ENCODE measurements at regions not wholly inside any gene's neighbourhood (a gene's known extent, or its start where the extent isn't known, plus 50 kb on each side); places are given as distances from the start of the nearest gene placed in this dataset.
"Not testable (repeated sequence)": the region's sequence is repeated elsewhere in the genome, so short reads cannot be mapped to it uniquely, and the experiment has no call there.

DNA sequence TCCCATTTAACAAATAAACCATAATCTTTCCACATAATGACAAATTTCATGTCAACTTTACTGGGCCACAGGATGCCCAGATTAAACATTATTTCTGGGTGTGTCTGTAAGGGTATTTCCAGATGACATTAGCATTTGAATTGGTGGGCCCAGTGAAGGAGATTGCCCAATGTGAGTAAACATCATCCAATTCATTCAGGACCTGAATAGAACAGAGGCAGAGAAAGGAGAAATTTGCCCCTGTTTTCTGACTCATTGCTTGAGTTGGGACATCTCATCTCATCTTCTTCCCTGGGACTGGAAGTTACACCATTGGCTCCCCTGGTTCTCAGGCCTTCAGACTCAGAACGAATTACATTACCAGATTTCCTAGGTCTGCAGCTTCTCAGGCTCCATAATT lies 142.9 kb downstream of the TPBG start:
- Histone ChIP-seq H3K4me3 (ENCODE audit: insufficient read depth, low read depth, low read length) (no peak overlapping the region), H3K9ac (ENCODE audit: low read length) (no peak overlapping the region), H3K4me2 (ENCODE audit: low read length) (no peak overlapping the region), H3K9me3 (ENCODE audit: insufficient read depth, low read depth, low read length) (no peaks in the 10 kb centered on the region), H3K27me3 (ENCODE audit: insufficient read depth, low read length) (no peaks in the 10 kb centered on the region), H2AFZ (ENCODE audit: low read depth, low read length) (no peak overlapping the region), H4K20me1 (ENCODE audit: insufficient read depth, low read length) (no peaks in the 10 kb centered on the region), H3K4me1 (ENCODE audit: insufficient read depth, low read length) (no peaks in the 10 kb centered on the region), H3K27ac (ENCODE audit: low read depth, low read length) (no peak overlapping the region), H3K79me2 (ENCODE audit: insufficient read depth, low read length) (no peaks in the 10 kb centered on the region), H3K36me3 (ENCODE audit: insufficient read depth, low read length) (no peaks in the 10 kb centered on the region)
- no peaks in the 10 kb centered on the region for H3K4me1 Mint-ChIP-seq (ENCODE audit: low read depth, unreplicated experiment)
- no peaks in the 10 kb centered on the region for H3K27me3 Mint-ChIP-seq (ENCODE audit: low read depth, unreplicated experiment)
- FAIRE-seq = no peak
- no peak overlapping the region for H3K4me3 Mint-ChIP-seq (ENCODE audit: unreplicated experiment)
- H3K27ac Mint-ChIP-seq (ENCODE audit: unreplicated experiment) = no peak overlapping the region
- no peaks in the 10 kb centered on the region for H3K36me3 Mint-ChIP-seq (ENCODE audit: low read depth, unreplicated experiment)
- no peak for DNase-seq (ENCODE audit: low read depth)
- TF ChIP-seq, protein P1, sequence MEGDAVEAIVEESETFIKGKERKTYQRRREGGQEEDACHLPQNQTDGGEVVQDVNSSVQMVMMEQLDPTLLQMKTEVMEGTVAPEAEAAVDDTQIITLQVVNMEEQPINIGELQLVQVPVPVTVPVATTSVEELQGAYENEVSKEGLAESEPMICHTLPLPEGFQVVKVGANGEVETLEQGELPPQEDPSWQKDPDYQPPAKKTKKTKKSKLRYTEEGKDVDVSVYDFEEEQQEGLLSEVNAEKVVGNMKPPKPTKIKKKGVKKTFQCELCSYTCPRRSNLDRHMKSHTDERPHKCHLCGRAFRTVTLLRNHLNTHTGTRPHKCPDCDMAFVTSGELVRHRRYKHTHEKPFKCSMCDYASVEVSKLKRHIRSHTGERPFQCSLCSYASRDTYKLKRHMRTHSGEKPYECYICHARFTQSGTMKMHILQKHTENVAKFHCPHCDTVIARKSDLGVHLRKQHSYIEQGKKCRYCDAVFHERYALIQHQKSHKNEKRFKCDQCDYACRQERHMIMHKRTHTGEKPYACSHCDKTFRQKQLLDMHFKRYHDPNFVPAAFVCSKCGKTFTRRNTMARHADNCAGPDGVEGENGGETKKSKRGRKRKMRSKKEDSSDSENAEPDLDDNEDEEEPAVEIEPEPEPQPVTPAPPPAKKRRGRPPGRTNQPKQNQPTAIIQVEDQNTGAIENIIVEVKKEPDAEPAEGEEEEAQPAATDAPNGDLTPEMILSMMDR (IDR thresholded peaks at IDR 0.05; ENCODE audit: insufficient read depth, low read depth, low read length) = no peak
- TF ChIP-seq EZH2 (IDR thresholded peaks at IDR 0.05; ENCODE audit: insufficient read depth, low read length) = no peak
- H3K9me3 Mint-ChIP-seq (ENCODE audit: unreplicated experiment) = no peaks in the 10 kb centered on the region

DNA sequence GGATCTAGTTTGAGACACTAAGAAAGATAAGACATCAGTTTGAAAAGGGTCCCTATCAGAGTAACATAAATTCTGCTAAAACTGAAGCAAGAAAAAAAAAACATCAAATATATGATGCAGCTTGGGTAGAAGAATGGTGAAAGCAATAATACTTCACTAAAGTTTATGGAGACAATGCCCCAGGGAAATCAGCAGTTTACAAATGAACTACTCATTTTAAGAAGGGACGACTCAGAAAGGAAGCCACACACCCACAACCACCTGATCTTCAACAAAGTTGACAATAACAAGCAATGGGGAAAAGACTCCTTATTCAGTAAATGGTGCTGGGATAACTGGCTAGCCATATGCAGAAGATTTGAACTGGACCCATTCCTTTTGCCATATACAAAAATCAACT lies 143.5 kb downstream of the TPBG start:
- TF ChIP-seq, protein P1 (IDR thresholded peaks at IDR 0.05; ENCODE audit: insufficient read depth, low read depth, low read length) = no peak
- no peak for TF ChIP-seq EZH2 (IDR thresholded peaks at IDR 0.05; ENCODE audit: insufficient read depth, low read length)
- H3K36me3 ChIP-seq (ENCODE audit: insufficient read depth, low read length) = no peaks in the 10 kb centered on the region
- H3K79me2 ChIP-seq (ENCODE audit: insufficient read depth, low read length) = no peaks in the 10 kb centered on the region
- no peak overlapping the region for H3K9ac ChIP-seq (ENCODE audit: low read length)
- H3K4me3 ChIP-seq (ENCODE audit: insufficient read depth, low read depth, low read length) = no peak overlapping the region
- Mint-ChIP-seq H3K27me3 (ENCODE audit: low read depth, unreplicated experiment) (no peaks in the 10 kb centered on the region), H3K4me3 (ENCODE audit: unreplicated experiment) (no peak overlapping the region), H3K9me3 (ENCODE audit: unreplicated experiment) (no peaks in the 10 kb centered on the region), H3K27ac (ENCODE audit: unreplicated experiment) (no peak overlapping the region), H3K36me3 (ENCODE audit: low read depth, unreplicated experiment) (no peaks in the 10 kb centered on the region), H3K4me1 (ENCODE audit: low read depth, unreplicated experiment) (no peaks in the 10 kb centered on the region)
- H3K4me1 ChIP-seq (ENCODE audit: insufficient read depth, low read length) = no peaks in the 10 kb centered on the region
- no peaks in the 10 kb centered on the region for H4K20me1 ChIP-seq (ENCODE audit: insufficient read depth, low read length)
- no peaks in the 10 kb centered on the region for H3K9me3 ChIP-seq (ENCODE audit: insufficient read depth, low read depth, low read length)
- H3K4me2 ChIP-seq (ENCODE audit: low read length) = no peak overlapping the region
- H2AFZ ChIP-seq (ENCODE audit: low read depth, low read length) = no peak overlapping the region
- no peak overlapping the region for H3K27ac ChIP-seq (ENCODE audit: low read depth, low read length)
- DNase-seq (ENCODE audit: low read depth) = peak; percentile 45
- H3K27me3 ChIP-seq (ENCODE audit: insufficient read depth, low read length) = no peaks in the 10 kb centered on the region
- FAIRE-seq = no peak

DNA sequence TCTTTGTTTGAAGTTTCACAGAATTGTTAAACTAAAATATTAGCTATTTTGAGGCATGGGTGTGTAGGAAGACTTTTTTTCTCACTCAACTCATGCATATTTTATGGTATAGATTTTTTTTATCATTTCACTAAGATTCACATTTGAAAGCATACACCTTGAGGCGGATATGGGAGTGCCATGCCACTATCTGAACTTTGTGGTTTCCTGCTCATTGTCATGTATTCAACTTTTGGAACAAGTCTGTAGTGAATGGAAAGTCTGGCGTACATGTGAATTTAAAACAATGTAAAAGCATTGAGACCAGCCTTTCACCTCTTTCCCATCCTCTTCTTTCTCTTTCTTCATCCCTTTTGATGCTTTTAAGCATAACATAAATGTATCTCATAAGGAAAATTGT lies 147.9 kb downstream of the TPBG start:
- H3K9me3 ChIP-seq (ENCODE audit: insufficient read depth, low read depth, low read length) = no peaks in the 10 kb centered on the region
- FAIRE-seq (no peak), DNase-seq (ENCODE audit: low read depth) (no peak)
- H4K20me1 ChIP-seq (ENCODE audit: insufficient read depth, low read length) = no peaks in the 10 kb centered on the region
- H3K4me1 ChIP-seq (ENCODE audit: insufficient read depth, low read length) = no peaks in the 10 kb centered on the region
- no peak for TF ChIP-seq EZH2 (IDR thresholded peaks at IDR 0.05; ENCODE audit: insufficient read depth, low read length)
- H3K27me3 ChIP-seq (ENCODE audit: insufficient read depth, low read length) = no peaks in the 10 kb centered on the region
- Mint-ChIP-seq H3K4me1 (ENCODE audit: low read depth, unreplicated experiment) (no peaks in the 10 kb centered on the region), H3K4me3 (ENCODE audit: unreplicated experiment) (no peak overlapping the region), H3K27ac (ENCODE audit: unreplicated experiment) (no peak overlapping the region), H3K36me3 (ENCODE audit: low read depth, unreplicated experiment) (peaks cover 4% of the 10 kb centered on the region), H3K9me3 (ENCODE audit: unreplicated experiment) (peaks cover 22% of the 10 kb centered on the region), H3K27me3 (ENCODE audit: low read depth, unreplicated experiment) (no peaks in the 10 kb centered on the region)
- no peak overlapping the region for H3K27ac ChIP-seq (ENCODE audit: low read depth, low read length)
- H3K36me3 ChIP-seq (ENCODE audit: insufficient read depth, low read length) = no peaks in the 10 kb centered on the region
- no peak overlapping the region for H3K4me2 ChIP-seq (ENCODE audit: low read length)
- no peaks in the 10 kb centered on the region for H3K79me2 ChIP-seq (ENCODE audit: insufficient read depth, low read length)
- no peak overlapping the region for H3K4me3 ChIP-seq (ENCODE audit: insufficient read depth, low read depth, low read length)
- H3K9ac ChIP-seq (ENCODE audit: low read length) = no peak overlapping the region
- H2AFZ ChIP-seq (ENCODE audit: low read depth, low read length) = no peak overlapping the region

DNA sequence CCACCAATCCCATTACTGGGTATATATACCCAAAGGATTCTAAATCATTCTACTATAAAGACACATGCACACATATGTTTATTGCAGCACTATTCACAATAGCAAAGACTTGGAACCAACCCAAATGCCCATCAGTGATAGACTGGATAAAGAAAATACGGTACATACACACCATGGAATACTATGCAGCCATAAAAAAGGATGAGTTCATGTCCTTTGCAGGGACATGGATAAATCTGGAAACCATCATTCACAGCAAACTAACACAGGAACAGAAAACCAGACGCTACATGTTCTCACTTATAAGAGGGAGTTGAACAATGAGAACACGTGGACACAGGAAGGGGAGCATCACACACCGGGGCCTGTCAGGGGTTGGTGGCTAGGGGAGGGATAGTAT lies 154.3 kb downstream of the TPBG start:
- H3K27ac Mint-ChIP-seq (ENCODE audit: unreplicated experiment); H3K27me3 ChIP-seq (ENCODE audit: insufficient read depth, low read length); H2AFZ ChIP-seq (ENCODE audit: low read depth, low read length); H3K9me3 ChIP-seq (ENCODE audit: insufficient read depth, low read depth, low read length); H3K4me3 Mint-ChIP-seq (ENCODE audit: unreplicated experiment); H3K79me2 ChIP-seq (ENCODE audit: insufficient read depth, low read length); H3K27me3 Mint-ChIP-seq (ENCODE audit: low read depth, unreplicated experiment); H3K4me2 ChIP-seq (ENCODE audit: low read length); H3K4me3 ChIP-seq (ENCODE audit: insufficient read depth, low read depth, low read length); H4K20me1 ChIP-seq (ENCODE audit: insufficient read depth, low read length); H3K4me1 ChIP-seq (ENCODE audit: insufficient read depth, low read length); H3K36me3 ChIP-seq (ENCODE audit: insufficient read depth, low read length); H3K27ac ChIP-seq (ENCODE audit: low read depth, low read length); FAIRE-seq; DNase-seq (ENCODE audit: low read depth); H3K36me3 Mint-ChIP-seq (ENCODE audit: low read depth, unreplicated experiment); H3K4me1 Mint-ChIP-seq (ENCODE audit: low read depth, unreplicated experiment); H3K9ac ChIP-seq (ENCODE audit: low read length): not testable (repeated sequence)
- H3K9me3 Mint-ChIP-seq (ENCODE audit: unreplicated experiment) = peaks cover 25% of the 10 kb centered on the region
